NCI-H2171 treated with DMSO at 0.1 percent for 48 hours (cell line): ENCODE measurements at regions not wholly inside any gene's neighbourhood (a gene's known extent, or its start where the extent isn't known, plus 50 kb on each side); places are given as distances from the start of the nearest gene placed in this dataset.
"Not testable (repeated sequence)": the region's sequence is repeated elsewhere in the genome, so short reads cannot be mapped to it uniquely, and the experiment has no call there.

Experiments
- DNase-seq: peaks from one replicate; lab custom pipeline; 2025; lab: John Stamatoyannopoulos, UW

DNA sequence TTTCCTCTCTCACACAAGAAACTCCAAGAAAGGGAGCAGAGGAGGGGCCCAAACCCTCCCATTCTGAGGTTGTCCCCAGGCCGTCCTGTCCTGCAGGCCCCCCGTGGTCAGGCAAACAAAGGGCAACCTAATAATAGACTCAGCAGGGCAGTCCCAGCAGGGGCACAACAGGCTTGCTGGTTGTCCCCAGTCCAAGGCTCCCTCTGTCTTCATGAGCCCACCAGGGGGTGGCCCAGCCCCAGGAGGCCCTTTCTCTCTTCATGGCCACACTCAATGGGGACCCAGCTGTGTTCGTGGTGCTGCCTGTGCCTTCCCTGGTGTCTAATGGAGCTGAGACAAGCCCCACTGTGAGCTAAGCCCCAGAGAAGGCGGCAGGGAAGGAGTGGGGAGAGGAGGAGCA lies 359.9 kb downstream of the ADGRD1 start:
- no peak for DNase-seq

DNA sequence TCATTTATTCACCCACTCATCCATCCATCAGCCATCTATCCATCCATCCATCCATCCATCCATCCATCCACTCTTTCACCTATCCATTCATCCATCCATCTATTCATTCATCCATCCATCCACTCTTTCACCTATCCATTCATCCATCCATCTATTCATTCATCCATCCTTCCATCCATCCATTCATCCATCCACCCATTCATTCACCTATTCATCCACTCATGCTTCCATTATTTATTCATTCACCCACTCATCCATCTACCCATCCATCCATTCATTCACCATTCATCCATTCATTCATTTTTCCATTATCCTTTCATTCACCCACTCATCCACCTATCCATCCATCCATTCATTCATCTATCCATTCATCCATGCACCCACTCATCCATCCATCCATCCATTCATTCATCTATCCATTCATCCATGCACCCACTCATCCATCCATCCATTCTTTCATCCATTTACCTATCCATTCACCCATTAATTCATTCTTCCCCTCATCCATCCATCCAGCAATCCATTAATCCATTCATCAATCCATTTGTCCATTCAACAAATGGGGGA lies 360.9 kb downstream of the ADGRD1 start:
- DNase-seq: no peak

DNA sequence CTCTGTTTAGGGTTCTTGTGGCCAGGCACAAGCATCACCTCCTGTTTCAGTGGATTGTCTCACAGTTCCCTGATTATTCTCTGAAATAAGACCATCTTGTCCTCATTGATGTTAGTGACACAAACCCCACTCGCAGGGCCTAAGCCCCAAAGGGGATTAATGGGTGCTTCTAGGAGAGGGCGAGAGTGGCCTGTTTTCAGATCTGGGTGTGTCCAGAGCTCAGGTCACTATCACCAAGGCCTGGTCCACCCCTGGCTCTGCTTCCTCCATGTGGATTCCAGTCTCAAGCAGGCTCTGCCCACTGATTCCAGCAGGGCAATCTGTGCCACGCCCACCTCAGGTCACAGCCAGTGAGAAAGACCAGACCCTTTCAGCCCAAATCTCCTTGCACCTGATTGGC lies 361.9 kb downstream of the ADGRD1 start:
- no peak for DNase-seq

DNA sequence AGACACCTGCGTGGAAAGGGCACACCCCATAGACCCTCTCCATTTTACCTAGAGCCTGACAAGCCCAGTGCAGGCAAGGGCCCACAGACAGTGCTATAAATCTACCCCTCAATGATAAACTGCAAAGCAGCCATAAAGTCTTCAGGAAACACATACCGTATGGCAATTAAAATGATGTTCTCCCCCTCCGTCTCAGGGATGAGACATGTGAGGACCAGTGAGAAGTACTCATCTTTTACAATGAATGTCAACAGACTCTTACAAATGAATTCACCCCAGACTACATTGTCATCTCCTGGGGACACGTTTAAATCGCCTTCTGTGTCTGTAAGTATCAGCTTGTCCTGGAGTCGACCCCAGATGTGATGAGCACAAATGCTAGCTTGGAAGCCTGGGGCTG lies 362.7 kb downstream of the ADGRD1 start:
- no peak for DNase-seq

DNA sequence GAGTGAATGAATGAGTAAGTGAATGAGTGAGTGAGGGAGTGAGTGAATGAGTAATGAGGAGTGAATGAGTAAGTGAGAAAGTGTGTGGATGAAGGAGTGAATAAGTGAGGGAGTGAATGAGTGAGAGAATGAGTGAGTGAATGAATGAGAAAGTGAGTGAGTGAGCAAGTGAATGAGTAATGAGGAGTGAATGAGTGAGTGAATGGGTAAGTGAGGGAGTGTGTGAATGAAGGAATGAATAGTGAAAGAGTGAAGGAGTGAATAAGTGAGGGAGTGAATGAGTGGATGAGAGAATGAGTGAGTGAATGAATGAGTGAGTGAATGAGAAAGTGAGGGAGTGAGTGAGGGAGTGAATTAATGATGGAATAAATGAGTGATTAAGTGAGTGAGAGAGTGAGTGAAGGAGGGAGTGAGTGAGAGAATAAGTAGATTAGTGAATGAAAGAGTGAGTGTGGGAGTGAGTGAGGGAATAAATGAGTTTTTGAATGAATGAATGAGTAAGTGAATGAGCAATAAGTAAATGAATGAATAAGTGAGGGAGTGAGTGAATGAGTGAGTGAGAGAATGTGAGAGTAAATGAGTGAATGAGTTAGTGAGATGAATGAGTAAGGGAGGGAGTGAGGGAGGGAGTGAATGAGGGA lies 364.5 kb downstream of the ADGRD1 start:
- DNase-seq: no peak

DNA sequence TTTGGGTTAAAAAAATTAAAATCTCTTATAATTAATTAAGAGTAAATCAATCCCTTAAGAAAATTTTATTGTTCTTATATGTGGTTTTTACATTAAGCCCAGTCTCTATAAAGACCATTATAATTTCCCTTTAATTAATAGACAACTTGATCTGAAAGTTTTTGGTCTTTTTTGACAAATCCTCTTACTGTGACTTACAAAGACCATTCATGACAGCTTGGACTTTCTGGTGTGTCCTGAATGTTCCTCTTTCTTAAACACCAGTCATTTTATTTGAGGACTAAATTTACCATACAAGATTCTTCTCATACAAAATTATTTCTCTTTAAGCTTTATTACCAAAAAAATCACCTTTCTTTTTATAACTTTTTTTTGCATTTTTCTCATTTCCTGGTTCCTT lies 368.3 kb downstream of the ADGRD1 start:
- no peak for DNase-seq

DNA sequence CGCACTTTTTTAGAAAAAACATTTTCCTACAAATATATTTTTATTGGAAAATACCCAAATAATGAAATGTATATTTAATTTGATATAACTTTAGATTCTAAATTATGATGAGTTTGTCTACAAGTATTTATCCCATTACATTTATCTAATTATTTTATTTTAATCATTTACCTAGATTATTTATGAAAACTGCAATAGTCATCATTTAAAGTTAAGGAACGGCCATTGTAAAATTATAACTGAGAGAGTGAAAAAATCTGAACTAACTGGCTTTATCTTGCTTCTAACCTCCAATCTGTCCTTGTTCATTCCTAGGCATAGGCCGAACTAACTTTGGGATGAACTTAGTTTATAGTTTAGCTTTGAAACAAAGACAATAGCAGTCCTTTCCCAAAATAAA lies 368.8 kb downstream of the ADGRD1 start:
- DNase-seq: not testable (repeated sequence)

DNA sequence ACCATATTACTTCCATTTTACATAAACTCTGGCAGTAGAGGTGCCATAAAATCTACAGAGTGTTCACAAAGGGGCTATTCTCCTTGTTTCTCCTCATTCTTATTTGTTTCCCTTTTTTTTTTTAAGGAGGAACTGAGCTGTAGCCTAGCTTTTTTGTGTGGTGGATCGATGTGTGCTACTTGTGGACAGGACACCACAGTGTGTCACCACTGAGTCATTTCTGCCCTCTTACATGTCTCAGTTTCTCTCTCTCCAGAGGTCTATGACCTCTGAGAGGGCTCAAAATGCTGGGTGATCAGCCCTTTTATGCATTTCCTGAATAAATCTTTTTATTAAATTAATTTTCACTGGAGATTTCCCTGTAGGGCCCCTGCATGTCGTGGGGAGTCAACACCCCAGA lies 370.2 kb downstream of the ADGRD1 start:
- no peak for DNase-seq

DNA sequence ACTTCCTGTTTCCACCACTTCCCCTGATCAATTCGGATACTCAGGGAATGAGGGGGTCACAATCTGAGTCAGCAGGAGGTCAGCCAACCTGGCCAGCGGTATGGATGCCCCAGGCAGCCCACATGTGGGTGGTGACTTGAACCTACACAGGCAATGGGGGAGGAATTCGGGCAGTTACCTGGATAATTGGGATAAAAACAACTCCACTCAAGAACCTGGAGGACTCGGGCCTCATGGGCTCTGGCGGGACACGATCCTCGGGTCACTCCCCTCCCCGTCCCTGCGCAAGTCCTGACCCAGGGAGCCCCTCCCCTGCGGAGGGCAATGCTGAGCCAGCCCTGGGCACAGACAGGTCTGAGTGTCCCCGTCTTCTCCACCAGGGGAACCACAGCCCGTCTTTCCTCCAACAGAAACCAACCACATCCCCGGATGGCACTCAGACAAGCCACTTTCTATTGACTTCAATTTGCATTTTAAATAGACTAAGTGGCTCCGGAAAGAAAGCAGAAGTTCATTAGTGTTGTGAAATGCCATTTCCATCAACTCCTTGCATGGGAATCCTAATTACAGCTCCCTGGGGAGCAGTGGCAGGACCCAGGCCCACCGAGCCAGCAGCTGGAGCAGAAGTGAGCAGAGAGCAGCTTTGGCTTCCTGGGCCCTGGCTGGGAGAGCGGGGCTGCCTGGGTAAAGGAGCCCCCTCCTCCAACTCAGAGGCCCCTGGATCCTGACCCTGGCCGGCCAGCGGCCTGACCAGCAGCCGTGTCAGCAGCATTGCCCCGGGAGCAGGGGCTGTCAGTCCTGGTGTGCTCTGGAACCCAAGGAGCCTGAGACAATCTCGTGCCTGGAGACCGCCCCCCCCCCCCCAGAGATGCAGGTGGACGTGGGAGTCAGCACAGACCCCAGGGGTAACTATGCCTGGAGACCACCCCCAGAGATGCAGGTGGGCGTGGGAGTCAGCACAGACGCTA lies 374.1 kb downstream of the ADGRD1 start:
- no peak for DNase-seq

DNA sequence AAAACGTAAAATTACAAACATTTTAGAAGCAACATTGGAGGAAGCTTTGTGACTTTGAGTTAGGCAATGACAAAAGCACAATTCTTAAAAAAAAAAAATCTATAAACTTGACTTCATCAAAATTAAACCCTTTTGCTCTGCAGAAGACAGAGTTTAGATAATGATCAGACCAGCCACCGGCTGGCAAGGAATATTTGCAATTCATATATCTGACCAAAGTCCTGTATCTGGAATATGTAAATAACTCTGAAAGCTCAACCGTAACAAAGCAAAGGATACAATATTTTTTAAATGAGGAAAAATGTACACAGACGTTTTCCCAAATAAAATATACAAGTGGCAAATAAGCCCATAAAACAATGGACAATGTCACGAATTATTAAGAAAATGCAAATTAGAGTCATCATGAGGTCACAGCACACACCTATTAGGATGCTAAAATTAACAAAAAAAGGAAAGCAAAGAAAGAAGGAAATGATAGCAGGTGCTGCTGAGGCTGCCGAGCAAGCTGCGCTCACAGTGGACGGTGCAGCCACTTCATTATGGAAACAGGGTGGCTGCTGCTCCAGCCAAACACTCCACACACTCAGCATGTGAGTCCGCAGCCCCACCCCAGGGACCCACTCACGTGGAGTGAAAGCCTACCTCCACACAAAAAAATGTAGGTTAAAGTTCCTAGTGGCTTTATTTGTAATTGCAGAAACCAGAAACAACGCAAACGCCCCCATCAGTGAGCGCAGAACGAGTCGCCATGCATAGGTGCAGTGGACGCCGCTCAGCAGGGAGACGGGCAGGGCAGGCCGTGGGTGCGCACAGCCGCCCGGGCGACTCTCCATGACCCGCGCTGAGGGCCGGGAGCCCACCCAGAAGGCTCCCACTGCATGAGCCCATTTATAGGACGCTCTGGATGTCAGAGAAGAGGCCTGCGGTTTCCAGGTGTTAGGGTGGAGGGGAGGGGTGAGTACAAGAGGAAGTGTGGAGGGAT lies 375.4 kb downstream of the ADGRD1 start:
- not testable (repeated sequence) for DNase-seq

DNA sequence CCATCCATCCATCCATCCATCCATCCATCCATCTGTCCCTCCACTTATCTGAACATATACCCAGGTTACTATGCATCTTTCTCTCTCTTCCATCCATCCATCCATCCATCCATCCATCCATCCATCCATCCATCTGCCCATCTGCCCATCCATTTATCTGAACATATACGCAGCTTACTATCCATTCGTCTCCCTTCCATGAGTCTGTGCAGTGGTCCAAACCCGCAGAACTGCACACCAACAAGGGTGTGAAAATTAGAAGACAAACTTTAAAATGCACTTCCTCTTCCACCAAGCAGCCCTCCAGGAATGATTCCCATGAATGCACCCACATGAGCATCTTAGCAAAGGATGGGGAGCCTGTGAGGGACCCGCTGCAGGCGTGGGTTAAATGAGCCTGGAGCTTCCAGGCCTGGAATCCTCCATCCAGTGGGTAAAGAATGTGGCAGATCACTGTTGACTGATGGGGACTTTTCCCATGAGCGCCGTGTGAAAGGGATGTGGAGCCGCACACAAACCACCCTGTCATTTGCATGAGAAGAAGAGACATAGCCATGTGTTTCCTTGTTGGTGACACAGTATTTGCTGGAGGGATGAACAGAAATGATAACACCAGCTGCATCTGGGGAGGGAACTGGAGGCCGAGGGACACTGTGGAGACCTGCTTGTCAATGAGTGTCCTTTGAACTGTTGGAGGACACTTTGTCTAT lies 376.6 kb downstream of the ADGRD1 start:
- no peak for DNase-seq

DNA sequence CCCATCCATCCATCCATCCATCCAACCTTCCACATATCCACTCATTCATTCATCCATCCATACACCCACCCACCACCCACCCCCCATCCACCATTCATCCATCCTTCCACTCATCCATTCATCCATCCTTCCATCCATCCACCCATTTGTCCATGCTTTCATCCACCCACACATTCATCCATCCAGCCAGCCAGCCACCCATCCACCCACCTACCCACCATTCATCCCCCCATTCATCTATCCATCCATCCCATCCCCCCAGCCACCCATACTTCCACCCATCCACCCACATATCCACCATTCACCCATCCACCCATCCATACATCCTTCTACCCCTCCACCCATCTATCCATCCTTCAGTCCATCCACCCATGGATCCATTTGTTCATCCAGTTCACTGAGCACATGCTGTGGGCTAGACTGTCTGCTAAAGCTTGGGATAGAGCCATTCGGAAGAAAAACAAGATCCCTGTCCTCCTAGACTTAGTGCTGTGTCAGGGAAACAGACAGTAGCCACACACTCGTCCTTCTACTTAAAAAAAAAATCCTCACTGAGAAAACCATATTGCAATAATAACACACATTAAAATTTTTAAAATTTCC lies 377.5 kb downstream of the ADGRD1 start:
- no peak for DNase-seq

DNA sequence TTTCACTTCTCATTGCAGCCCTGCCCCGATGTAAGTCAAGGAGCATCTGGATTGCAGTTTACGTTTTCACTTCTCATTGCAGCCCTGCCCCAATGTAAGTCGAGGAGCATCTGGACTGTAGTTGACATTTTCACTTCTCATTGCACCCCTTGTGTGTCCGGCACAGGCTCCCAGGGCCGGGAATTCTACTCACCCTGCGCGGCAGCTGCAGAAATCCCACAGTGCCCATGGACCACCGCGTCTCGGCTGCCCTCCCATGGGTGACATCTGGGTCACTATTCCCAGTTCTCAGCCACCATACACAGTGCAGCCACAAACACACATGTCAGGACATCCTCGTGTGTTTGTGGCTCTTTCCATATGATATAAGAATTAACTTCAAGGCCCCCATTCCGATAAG lies 378.5 kb downstream of the ADGRD1 start:
- no peak for DNase-seq

DNA sequence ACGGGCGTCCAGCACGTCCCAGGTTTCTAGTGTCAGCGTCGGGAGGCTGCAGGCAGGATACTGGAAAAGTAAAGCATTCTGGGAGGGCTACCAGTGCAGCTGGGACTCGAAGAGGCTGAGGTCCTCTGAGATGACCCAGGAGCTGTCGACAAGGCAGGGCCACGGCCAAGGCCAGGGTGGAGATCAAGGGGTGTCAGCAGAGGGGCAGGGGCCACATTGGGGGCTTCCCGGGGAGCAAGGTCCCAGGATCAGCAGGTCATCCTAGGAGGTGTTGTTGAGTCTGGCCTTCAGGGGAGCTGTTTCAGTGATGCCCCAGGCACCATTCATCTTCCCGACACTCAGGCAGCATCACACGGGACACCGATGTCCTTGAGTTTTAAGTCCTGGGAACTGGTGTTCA lies 377.8 kb upstream of the SFSWAP start:
- no peak for DNase-seq

DNA sequence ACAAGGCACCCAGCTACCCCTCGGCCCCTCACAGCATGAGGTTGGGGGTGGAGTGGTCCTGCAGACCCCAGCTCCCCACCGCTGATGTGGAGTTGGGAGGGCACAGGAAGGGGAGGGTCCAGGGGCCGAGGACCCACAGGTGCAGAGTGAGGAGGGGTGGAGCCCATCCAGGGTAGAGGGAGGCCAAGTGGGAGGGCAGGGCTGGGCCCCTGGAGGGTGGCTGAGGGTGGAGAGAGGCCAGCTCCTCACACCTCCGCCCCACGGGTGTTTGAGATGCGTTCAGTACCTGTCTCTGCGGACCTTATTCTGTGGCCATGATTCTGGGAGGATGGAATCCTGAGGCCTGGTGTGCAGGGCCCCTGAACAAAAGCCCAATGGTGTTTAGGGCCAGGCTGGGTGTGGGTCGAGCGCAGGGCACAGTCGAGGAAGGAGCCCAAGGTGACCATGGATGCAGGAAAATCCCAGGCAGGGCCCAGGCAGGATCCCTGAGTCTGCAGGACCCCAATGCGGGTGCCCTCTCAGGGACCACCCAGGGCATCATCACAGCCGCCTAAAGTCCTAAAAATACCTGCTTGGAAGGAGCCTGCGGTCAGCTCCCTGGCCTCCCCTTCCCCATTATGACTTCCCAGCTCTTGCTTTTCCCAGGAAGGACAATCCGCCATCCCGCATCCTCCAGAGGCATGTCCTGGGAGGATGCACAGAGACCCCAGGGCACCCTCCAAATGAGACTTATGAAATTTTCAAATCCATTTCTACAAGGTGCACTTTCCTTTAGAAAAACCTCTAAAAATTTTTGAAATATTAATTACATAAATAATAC lies 377.1 kb upstream of the SFSWAP start:
- no peak for DNase-seq

DNA sequence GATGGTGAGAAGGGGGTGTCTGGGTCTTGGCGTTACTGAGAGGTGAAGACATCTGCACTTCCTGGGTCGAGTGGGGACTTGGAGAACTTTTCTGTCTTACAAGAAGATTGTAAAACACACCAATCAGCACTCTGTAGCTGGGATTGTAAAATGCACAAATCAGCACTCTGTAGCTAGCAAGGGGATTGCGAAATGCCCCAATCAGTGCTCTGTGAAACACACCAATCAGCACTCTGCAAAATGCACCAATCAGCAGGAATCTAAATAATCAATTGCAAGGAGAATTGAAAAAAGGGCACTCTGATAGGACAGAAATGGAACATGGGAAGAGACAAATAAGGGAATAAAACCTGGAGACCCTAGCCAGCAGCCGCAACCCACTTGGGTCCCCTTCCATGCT lies 376.1 kb upstream of the SFSWAP start:
- DNase-seq: no peak

DNA sequence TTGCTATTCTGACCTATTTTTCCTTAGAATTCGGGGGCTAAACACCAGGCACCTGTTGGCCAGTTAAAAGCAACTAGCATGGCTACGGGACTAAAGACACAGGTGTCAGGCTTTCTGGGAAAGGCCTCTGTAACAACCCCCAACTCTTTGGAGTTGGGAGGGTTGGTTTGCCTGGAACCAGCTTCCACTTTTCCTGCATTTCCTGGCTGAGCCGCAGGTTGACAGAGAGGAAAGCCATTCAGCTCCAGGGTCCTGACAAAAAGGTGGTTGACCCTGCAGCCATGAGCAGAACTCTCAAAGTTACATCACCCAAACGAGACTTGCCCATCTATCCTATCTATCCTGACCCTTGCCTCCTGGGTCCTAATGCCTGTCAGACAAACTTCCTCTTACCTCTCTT lies 375.4 kb upstream of the SFSWAP start:
- DNase-seq: no peak

DNA sequence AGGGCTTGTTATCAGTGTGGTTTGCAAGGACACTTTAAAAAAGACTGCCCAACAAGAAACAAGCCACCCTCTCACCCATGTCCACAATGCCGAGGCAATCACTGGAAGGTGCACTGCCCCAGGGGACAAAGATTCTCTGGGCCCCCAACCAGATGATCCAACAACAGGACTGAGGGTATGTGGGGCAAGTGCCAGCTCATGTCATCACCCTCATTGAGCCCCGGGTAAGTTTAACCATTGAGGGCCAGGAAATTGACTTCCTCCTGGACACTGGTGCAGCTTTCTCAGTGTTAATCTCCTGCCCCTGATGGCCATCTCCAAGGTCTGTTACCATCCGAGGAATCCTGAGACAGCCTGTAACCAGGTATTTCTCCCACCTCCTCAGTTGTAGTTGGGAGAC lies 373.0 kb upstream of the SFSWAP start:
- DNase-seq: not testable (repeated sequence)

DNA sequence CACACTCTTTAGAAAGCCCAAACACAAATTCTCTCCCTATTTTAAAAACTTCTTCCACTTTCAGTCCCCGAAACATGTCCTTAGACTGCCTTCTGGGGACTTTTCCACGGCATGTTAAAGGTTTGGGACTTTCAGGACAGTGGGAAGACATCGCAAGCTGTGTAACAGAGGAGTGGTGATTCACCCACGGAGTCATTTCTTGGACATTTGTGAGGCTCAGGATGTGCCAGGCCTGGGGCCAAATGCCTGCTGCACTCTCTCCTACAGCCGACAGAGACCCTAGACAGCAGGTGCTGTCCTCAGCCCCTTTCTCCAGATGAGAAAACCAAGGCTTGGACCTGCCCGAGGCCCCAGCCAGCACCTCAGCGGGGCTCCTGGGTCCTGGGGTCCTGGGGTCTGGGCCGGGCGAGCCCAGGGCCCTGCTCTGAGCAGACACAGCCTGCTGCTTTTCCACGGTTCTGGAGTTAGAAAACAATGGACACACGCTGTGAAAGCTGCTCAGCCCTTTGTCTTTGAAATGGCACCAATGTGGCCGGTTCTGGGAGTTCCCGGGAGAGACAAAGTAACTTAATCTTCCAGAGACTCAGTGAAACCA lies 370.2 kb upstream of the SFSWAP start:
- no peak for DNase-seq

DNA sequence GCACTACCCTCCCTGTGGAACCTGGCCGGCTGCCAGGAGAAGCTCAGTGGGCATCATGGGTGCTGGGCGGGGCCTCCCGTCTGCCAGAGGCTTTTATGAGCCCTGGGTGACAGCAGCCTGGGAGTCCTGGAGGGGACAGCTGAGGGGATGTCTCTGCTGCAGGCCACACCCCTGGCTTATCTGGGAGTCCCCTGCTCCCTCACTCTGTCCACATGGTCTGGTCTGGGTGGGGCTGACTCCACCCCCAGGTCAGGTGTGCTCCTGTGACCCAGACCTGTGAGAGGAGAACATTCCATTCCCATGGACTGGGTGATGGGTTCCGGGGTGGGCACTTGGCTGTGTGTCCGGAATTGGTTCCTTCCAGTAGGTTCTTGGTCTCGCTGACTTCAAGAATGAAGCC lies 369.3 kb upstream of the SFSWAP start:
- not testable (repeated sequence) for DNase-seq
